HEK293T (cell line): ENCODE measurements at regions not wholly inside any gene's neighbourhood (a gene's known extent, or its start where the extent isn't known, plus 50 kb on each side); places are given as distances from the start of the nearest gene placed in this dataset.

Experiments
- CTCF ChIA-PET: fragments of 350-600 bp; formaldehyde crosslinking; extraction: SDS; loops from one replicate; lab custom pipeline; 2021; ENCODE audit warnings: antibody characterized with exemption, inconsistent platforms; lab: Yijun Ruan, JAX
- POLR2A ChIA-PET: fragments of 350-600 bp; formaldehyde crosslinking; extraction: SDS; loops from one replicate; lab custom pipeline; 2020; ENCODE audit warnings: antibody characterized with exemption, inconsistent platforms; lab: Yijun Ruan, JAX
- DNase-seq: peaks from one replicate; pipeline ENCODE4 v3.0.0; 2012; ENCODE audit warnings: mixed read lengths; ENCODE audit errors: extremely low spot score
- ARNT ChIP-seq: fragments of 450-650 bp; IDR thresholded peaks from 2 replicates; pipeline ENCODE4 v1.6.1; 2017; ENCODE audit warnings: mild to moderate bottlenecking
- BHLHE40 ChIP-seq: fragments of 450-650 bp; IDR thresholded peaks from 2 replicates; pipeline ENCODE4 v1.6.1; 2016; ENCODE audit warnings: mild to moderate bottlenecking, moderate library complexity, borderline replicate concordance
- CTBP1 ChIP-seq: fragments of 450-650 bp; IDR thresholded peaks from 2 replicates; pipeline ENCODE4 v1.6.1; 2016; ENCODE audit warnings: borderline replicate concordance
- ELF4 ChIP-seq: fragments of 450-650 bp; IDR thresholded peaks from 2 replicates; pipeline ENCODE4 v1.6.1; 2017; ENCODE audit warnings: antibody characterized with exemption
- FOXA1 ChIP-seq: fragments of 450-650 bp; IDR thresholded peaks from 2 replicates; pipeline ENCODE4 v1.6.1; 2016; ENCODE audit warnings: mild to moderate bottlenecking
- FOXK2 ChIP-seq: fragments of 450-650 bp; IDR thresholded peaks from 2 replicates; pipeline ENCODE4 v1.6.1; 2016; ENCODE audit warnings: mild to moderate bottlenecking
- FOXM1 ChIP-seq: fragments of 450-650 bp; IDR thresholded peaks from 2 replicates; pipeline ENCODE4 v1.6.1; 2017; ENCODE audit warnings: mild to moderate bottlenecking, borderline replicate concordance
- HDGF ChIP-seq: fragments of 450-650 bp; IDR thresholded peaks from 2 replicates; pipeline ENCODE4 v1.6.1; 2017; ENCODE audit warnings: antibody characterized with exemption, borderline replicate concordance
- L3MBTL2 ChIP-seq: fragments of 450-650 bp; conservative IDR thresholded peaks from 2 replicates; pipeline ENCODE4 v1.6.1; 2016; ENCODE audit warnings: mild to moderate bottlenecking
- LEF1 ChIP-seq: fragments of 450-650 bp; IDR thresholded peaks from 2 replicates; pipeline ENCODE4 v1.6.1; 2017; ENCODE audit warnings: mild to moderate bottlenecking, borderline replicate concordance
- NFRKB ChIP-seq: fragments of 450-650 bp; IDR thresholded peaks from 2 replicates; pipeline ENCODE4 v1.6.1; 2016; ENCODE audit warnings: mild to moderate bottlenecking, moderate library complexity
- PKNOX1 ChIP-seq: fragments of 450-650 bp; IDR thresholded peaks from 2 replicates; pipeline ENCODE4 v1.6.1; 2016
- SP1 ChIP-seq: fragments of 450-650 bp; IDR thresholded peaks from 2 replicates; pipeline ENCODE4 v1.6.1; 2017
- SUZ12 ChIP-seq: fragments of 450-650 bp; IDR thresholded peaks from 2 replicates; pipeline ENCODE4 v1.6.1; 2016; ENCODE audit warnings: mild to moderate bottlenecking
- TARDBP ChIP-seq: fragments of 450-650 bp; IDR thresholded peaks from 2 replicates; pipeline ENCODE4 v1.6.1; 2016
- ZNF384 ChIP-seq: fragments of 450-650 bp; IDR thresholded peaks from 2 replicates; pipeline ENCODE4 v1.6.1; 2016

GRCh38 chr11:128354476-128354875 lies 232.9 kb downstream of the ETS1 start:
- POLR2A ChIA-PET: no interaction called here
- no peak for TF ChIP-seq FOXK2
- no peak for TF ChIP-seq HDGF
- TF ChIP-seq FOXA1: no peak
- TF ChIP-seq SP1: no peak
- DNase-seq: no peak
- CTCF ChIA-PET: no interaction called here

- ChIA-PET CTCF (no interaction called here), POLR2A (no interaction called here)
- no peak for TF ChIP-seq CTBP1
- no peak for TF ChIP-seq HDGF
- TF ChIP-seq FOXA1: no peak
- TF ChIP-seq L3MBTL2: no peak
- TF ChIP-seq ELF4: no peak
- no peak for TF ChIP-seq FOXM1
- TF ChIP-seq BHLHE40: no peak
- no peak for DNase-seq
Observed at GRCh38 chr11:128351168-128351567, 236.2 kb downstream of the ETS1 start.

GRCh38 chr11:128349650-128350299 lies 237.6 kb downstream of the ETS1 start:
- DNase-seq: no peak
- ChIA-PET CTCF (no interaction called here), POLR2A (no interaction called here)
- TF ChIP-seq PKNOX1 (no peak), TARDBP (no peak), CTBP1 (no peak), ZNF384 (no peak), L3MBTL2 (no peak), ARNT (no peak), FOXK2 (no peak), BHLHE40 (no peak), FOXM1 (no peak), ELF4 (no peak), SUZ12 (no peak), FOXA1 (no peak)

GRCh38 chr11:128346804-128347203 lies 240.6 kb downstream of the ETS1 start:
- ChIA-PET POLR2A (no interaction called here), CTCF (interaction anchor here (0.6 kb wide), 2 partner anchors 47 to 700 kb away, joined by 3 to 5 read pairs; no protein-coding TSS in a partner anchor)
- no peak for TF ChIP-seq ARNT
- no peak for DNase-seq

GRCh38 chr11:128345316-128345715 lies 242.0 kb downstream of the ETS1 start:
- TF ChIP-seq FOXK2 (no peak), HDGF (no peak), FOXA1 (no peak), CTBP1 (no peak), L3MBTL2 (no peak), NFRKB (no peak), SUZ12 (no peak), SP1 (no peak), ZNF384 (no peak), ARNT (no peak), TARDBP (no peak), LEF1 (no peak), FOXM1 (no peak), BHLHE40 (no peak)
- DNase-seq: no peak
- ChIA-PET CTCF (no interaction called here), POLR2A (no interaction called here)

- POLR2A ChIA-PET: no interaction called here
- no peak for DNase-seq
- TF ChIP-seq PKNOX1 (no peak), FOXK2 (no peak)
- CTCF ChIA-PET: no interaction called here
Observed at GRCh38 chr11:128343870-128344269, 243.5 kb downstream of the ETS1 start.

- ChIA-PET CTCF (no interaction called here), POLR2A (interaction anchor here (0.6 kb wide), 1 partner anchor 31 kb away, joined by 3 read pairs; no protein-coding TSS in a partner anchor)
- no peak for DNase-seq
- TF ChIP-seq NFRKB: no peak
- TF ChIP-seq CTBP1: no peak
Observed at GRCh38 chr11:128343135-128343514, 244.2 kb downstream of the ETS1 start.

GRCh38 chr11:128342511-128343134 lies 244.7 kb downstream of the ETS1 start:
- no peak for TF ChIP-seq NFRKB
- TF ChIP-seq FOXA1: no peak
- no peak for TF ChIP-seq ELF4
- no peak for TF ChIP-seq HDGF
- no peak for TF ChIP-seq PKNOX1
- TF ChIP-seq ARNT: no peak
- TF ChIP-seq CTBP1: no peak
- TF ChIP-seq SP1: no peak
- no peak for TF ChIP-seq LEF1
- no peak for TF ChIP-seq FOXK2
- TF ChIP-seq TARDBP: no peak
- no peak for TF ChIP-seq FOXM1
- TF ChIP-seq L3MBTL2: no peak
- TF ChIP-seq ZNF384: no peak
- TF ChIP-seq SUZ12: no peak
- TF ChIP-seq BHLHE40: no peak
- CTCF ChIA-PET: no interaction called here
- DNase-seq: no peak
- POLR2A ChIA-PET: interaction anchor here (0.6 kb wide), 1 partner anchor 31 kb away, joined by 3 read pairs; no protein-coding TSS in a partner anchor
